ENCODE measurements at regions not wholly inside any gene's neighbourhood (a gene's known extent, or its start where the extent isn't known, plus 50 kb on each side); places are given as distances from the start of the nearest gene placed in this dataset.
"Not testable (repeated sequence)": the region's sequence is repeated elsewhere in the genome, so short reads cannot be mapped to it uniquely, and the experiment has no call there.

DNA sequence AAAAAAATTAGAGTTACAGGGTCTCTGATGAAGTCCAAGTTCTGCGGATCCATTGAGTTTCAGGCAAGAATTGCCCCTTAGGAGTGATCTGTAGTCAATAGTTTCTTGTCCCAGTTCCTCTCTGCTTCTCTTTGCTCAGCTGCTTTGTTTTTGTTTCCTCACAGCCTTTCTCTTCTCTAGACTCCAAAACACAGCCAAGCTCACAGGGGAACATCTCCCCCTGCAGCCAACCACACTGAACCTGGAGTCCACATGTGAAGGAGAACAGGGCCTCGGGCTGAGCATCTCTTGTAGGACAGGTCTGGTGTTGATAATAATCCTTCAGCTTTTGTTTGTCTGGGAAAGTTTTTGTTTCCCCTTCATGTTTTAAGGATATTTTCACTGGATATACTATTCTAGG lies 202.6 kb upstream of the ATP10A start:
- no peaks in the 10 kb centered on the region for H3K27me3 ChIP-seq (ENCODE audit: insufficient read depth, low read length)
- Mint-ChIP-seq H3K4me1 (ENCODE audit: low read depth, unreplicated experiment) (peaks cover 4% of the 10 kb centered on the region), H3K4me3 (ENCODE audit: unreplicated experiment) (no peak overlapping the region), H3K9me3 (ENCODE audit: unreplicated experiment) (no peaks in the 10 kb centered on the region), H3K36me3 (ENCODE audit: low read depth, unreplicated experiment) (no peaks in the 10 kb centered on the region), H3K27me3 (ENCODE audit: low read depth, unreplicated experiment) (no peaks in the 10 kb centered on the region), H3K27ac (ENCODE audit: unreplicated experiment) (no peak overlapping the region)
- H3K27ac ChIP-seq (ENCODE audit: low read depth, low read length) = no peak overlapping the region
- no peak overlapping the region for H3K9ac ChIP-seq (ENCODE audit: low read length)
- DNase-seq (ENCODE audit: low read depth) (no peak), FAIRE-seq (no peak)
- TF ChIP-seq, protein P1, sequence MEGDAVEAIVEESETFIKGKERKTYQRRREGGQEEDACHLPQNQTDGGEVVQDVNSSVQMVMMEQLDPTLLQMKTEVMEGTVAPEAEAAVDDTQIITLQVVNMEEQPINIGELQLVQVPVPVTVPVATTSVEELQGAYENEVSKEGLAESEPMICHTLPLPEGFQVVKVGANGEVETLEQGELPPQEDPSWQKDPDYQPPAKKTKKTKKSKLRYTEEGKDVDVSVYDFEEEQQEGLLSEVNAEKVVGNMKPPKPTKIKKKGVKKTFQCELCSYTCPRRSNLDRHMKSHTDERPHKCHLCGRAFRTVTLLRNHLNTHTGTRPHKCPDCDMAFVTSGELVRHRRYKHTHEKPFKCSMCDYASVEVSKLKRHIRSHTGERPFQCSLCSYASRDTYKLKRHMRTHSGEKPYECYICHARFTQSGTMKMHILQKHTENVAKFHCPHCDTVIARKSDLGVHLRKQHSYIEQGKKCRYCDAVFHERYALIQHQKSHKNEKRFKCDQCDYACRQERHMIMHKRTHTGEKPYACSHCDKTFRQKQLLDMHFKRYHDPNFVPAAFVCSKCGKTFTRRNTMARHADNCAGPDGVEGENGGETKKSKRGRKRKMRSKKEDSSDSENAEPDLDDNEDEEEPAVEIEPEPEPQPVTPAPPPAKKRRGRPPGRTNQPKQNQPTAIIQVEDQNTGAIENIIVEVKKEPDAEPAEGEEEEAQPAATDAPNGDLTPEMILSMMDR (IDR thresholded peaks at IDR 0.05; ENCODE audit: insufficient read depth, low read depth, low read length) = no peak
- no peak for TF ChIP-seq EZH2 (IDR thresholded peaks at IDR 0.05; ENCODE audit: insufficient read depth, low read length)
- H3K4me1 ChIP-seq (ENCODE audit: insufficient read depth, low read length) = no peaks in the 10 kb centered on the region
- H3K36me3 ChIP-seq (ENCODE audit: insufficient read depth, low read length) = no peaks in the 10 kb centered on the region
- H3K9me3 ChIP-seq (ENCODE audit: insufficient read depth, low read depth, low read length) = no peaks in the 10 kb centered on the region
- no peak overlapping the region for H3K4me3 ChIP-seq (ENCODE audit: insufficient read depth, low read depth, low read length)
- no peak overlapping the region for H2AFZ ChIP-seq (ENCODE audit: low read depth, low read length)
- H4K20me1 ChIP-seq (ENCODE audit: insufficient read depth, low read length) = no peaks in the 10 kb centered on the region
- H3K4me2 ChIP-seq (ENCODE audit: low read length) = no peak overlapping the region
- no peaks in the 10 kb centered on the region for H3K79me2 ChIP-seq (ENCODE audit: insufficient read depth, low read length)

DNA sequence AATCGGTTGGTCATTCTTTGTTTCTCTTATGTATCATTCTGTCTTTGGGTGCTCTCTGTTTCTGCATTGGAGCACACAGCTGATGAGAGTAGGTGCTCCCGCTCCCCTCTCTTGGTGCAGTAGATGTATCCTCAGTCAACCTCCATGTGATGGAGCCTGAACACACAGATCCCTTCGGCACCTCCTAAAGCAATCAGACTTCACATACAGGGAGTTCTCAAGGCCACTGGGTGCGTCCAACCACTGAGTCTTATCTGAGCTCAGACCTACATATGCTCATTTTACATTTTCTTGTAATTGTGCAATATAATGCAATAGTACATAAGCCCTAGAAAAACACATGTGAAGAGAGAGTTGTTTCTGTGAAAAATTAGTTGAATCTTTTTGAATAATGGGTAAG lies 198.1 kb upstream of the ATP10A start:
- FAIRE-seq (no peak), DNase-seq (ENCODE audit: low read depth) (no peak)
- H3K79me2 ChIP-seq (ENCODE audit: insufficient read depth, low read length) = no peaks in the 10 kb centered on the region
- Mint-ChIP-seq H3K4me1 (ENCODE audit: low read depth, unreplicated experiment) (no peaks in the 10 kb centered on the region), H3K4me3 (ENCODE audit: unreplicated experiment) (no peak overlapping the region), H3K9me3 (ENCODE audit: unreplicated experiment) (peaks cover 3% of the 10 kb centered on the region), H3K27ac (ENCODE audit: unreplicated experiment) (no peak overlapping the region), H3K27me3 (ENCODE audit: low read depth, unreplicated experiment) (no peaks in the 10 kb centered on the region), H3K36me3 (ENCODE audit: low read depth, unreplicated experiment) (no peaks in the 10 kb centered on the region)
- H3K4me2 ChIP-seq (ENCODE audit: low read length) = no peak overlapping the region
- no peaks in the 10 kb centered on the region for H3K36me3 ChIP-seq (ENCODE audit: insufficient read depth, low read length)
- H3K4me1 ChIP-seq (ENCODE audit: insufficient read depth, low read length) = no peaks in the 10 kb centered on the region
- no peak overlapping the region for H3K4me3 ChIP-seq (ENCODE audit: insufficient read depth, low read depth, low read length)
- no peak overlapping the region for H3K9ac ChIP-seq (ENCODE audit: low read length)
- no peaks in the 10 kb centered on the region for H3K27me3 ChIP-seq (ENCODE audit: insufficient read depth, low read length)
- TF ChIP-seq, protein P1 (IDR thresholded peaks at IDR 0.05; ENCODE audit: insufficient read depth, low read depth, low read length) = no peak
- TF ChIP-seq EZH2 (IDR thresholded peaks at IDR 0.05; ENCODE audit: insufficient read depth, low read length) = no peak
- no peak overlapping the region for H2AFZ ChIP-seq (ENCODE audit: low read depth, low read length)
- no peak overlapping the region for H3K27ac ChIP-seq (ENCODE audit: low read depth, low read length)
- H4K20me1 ChIP-seq (ENCODE audit: insufficient read depth, low read length) = no peaks in the 10 kb centered on the region
- H3K9me3 ChIP-seq (ENCODE audit: insufficient read depth, low read depth, low read length) = peaks cover 3% of the 10 kb centered on the region

DNA sequence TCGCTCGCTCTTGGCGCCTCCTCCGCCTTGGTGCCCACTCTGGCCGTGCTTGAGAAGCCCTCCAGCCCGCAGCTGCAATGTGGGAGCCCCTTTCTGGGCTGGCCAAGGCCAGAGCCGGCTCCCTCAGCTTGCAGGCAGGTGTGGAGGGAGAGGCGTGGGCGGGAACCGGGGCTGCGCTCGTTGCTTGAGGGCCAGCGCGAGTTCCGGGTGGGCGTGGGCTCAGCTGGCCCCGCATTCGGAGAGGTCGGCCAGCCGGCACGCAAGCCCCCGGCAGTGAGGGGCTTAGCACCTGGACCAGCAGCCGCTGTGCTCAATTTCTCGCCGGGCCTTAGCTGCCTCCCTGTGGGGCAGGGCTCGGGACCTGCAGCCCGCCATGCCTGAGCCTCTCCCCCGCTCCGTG lies 193.6 kb upstream of the ATP10A start:
- DNase-seq (ENCODE audit: low read depth); H3K4me3 ChIP-seq (ENCODE audit: insufficient read depth, low read depth, low read length); H3K4me2 ChIP-seq (ENCODE audit: low read length); H3K27ac Mint-ChIP-seq (ENCODE audit: unreplicated experiment); H3K79me2 ChIP-seq (ENCODE audit: insufficient read depth, low read length); H3K9me3 Mint-ChIP-seq (ENCODE audit: unreplicated experiment); H3K27ac ChIP-seq (ENCODE audit: low read depth, low read length); H3K9ac ChIP-seq (ENCODE audit: low read length); H3K36me3 ChIP-seq (ENCODE audit: insufficient read depth, low read length); H3K27me3 ChIP-seq (ENCODE audit: insufficient read depth, low read length); H3K9me3 ChIP-seq (ENCODE audit: insufficient read depth, low read depth, low read length); FAIRE-seq; H3K4me1 ChIP-seq (ENCODE audit: insufficient read depth, low read length); H3K27me3 Mint-ChIP-seq (ENCODE audit: low read depth, unreplicated experiment); H4K20me1 ChIP-seq (ENCODE audit: insufficient read depth, low read length); H3K36me3 Mint-ChIP-seq (ENCODE audit: low read depth, unreplicated experiment); H2AFZ ChIP-seq (ENCODE audit: low read depth, low read length); H3K4me1 Mint-ChIP-seq (ENCODE audit: low read depth, unreplicated experiment); H3K4me3 Mint-ChIP-seq (ENCODE audit: unreplicated experiment): not testable (repeated sequence)

All from astrocyte (in vitro differentiated cells and primary cell).